NCI-H1092 (cell line): ENCODE measurements at regions not wholly inside any gene's neighbourhood (a gene's known extent, or its start where the extent isn't known, plus 50 kb on each side); places are given as distances from the start of the nearest gene placed in this dataset.

Experiments
- DNase-seq: peaks from one replicate; lab custom pipeline; 2025; lab: John Stamatoyannopoulos, UW

DNA sequence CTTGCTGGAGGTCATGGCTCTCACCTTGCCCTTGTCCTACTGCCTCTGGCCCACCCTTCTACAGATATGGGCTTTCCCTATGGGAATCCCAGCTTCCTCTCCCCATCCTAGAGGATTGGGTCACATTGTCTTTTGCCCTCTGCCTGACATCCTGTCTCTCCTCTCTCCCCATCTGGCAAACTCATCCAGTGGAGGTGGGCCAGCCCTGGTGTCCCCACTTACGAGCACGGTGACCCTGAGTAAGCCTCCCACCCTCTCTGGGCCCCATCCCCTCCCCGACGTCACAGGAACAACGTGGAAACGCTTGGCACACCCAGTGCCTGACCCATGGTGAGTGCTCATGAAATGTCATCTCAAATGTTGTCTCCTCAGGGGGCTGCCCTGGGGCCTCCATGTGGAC, 56.1 kb upstream of the ID3 start:
- DNase-seq = no peak

DNA sequence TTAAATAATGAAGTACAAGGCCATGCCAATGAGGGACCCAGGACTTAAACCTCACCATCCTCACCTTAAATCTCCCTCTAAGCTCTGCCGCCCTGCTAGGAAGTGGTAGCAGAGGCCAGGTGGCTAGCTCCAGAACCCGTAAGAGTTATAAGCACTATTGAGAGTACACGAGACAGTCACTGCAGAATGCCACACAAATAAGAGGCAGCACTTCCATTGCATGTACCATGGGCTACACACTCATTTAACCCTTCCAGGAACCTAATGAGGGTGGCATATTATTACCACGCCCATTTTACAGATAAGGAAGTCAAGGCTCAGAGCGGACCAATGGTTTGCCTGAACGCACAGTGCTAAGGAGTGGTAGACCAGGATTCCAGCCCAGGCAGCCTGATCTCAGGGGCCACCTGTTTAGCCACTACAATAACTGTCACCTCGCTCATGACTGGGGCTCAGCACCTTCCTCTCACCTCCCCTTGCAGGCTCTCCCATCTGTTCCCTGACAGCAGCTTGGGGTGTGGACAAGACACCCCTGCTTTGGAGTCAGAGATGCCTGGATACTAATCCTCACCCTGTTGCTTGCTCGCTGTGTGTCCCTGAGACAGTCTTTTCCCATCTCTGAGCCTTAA, 54.8 kb upstream of the ID3 start:
- no peak for DNase-seq

DNA sequence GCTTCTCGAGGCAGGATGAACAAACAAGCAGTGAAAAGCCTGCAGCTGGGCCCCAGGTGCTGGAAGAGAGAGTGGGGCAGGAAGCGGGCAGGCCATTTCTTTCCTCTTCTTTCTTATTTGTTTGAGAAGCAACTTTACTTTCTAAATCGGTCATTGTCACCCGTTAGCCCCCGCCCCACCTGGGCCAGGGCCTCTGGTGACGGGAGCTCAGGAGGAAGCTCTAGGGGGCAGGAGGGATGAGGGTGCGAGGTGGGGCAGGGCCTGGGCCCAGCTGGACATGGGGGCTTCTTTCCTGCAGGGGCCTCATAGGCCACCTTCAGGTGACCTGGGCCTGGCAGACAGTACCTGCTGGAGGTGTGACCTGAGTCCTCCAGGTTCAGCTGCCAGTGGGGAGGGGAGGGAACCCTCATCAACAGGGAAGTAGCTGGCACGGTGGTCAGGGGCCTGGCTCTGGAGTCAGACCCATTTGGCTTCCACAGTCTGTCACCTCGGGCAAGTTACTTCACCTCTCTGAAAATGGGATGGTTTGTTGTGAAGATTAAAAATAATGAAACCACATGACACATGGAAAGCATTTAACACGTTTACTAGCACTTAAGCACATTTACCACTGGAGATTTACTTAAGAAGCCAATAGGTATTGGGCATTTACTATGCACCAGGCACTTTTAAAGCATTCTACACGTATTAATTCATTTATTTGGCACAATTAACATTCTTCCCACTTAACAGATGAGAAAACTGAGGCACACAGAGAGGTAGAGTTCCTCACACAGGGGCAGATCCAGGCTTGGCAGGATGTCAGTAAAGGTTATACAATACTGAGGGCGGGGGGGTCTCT, 54.1 kb upstream of the ID3 start:
- no peak for DNase-seq

DNA sequence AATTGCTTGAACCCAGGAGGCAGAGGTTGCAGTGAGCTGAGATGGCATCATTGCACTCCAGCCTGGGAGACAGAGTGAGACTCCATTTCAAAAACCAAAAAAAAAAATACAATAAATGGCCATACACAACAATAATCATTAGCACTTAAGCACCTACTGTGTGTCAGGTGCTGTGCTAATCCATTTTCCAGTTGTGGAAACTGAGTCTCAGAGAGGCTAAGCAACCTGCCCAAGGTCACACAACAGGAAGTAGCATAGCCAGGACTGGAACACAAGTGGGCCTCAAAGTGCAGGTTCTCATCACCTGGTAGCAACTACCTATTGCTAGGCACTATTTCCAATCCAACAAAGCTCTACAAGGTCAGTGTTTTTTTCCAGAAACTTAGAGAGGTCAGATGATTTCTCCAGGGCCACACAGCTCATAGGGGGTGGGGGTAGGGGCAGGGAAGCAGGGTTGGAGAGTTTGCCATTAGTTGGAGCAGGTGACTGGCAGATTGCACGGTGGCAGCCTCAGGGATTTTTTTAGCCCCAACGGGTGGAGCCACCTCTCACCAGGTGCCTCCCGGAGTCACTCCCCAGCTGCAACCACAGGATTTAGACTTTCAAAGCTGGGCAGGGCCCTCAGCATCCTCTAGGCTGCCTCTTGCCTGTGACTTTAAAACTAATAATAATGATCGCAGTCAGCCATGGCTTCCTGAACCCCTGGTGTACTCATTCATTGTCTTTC, 52.5 kb upstream of the ID3 start:
- DNase-seq = no peak

GRCh38 chr1:23610677-23611076, 51.4 kb upstream of the ID3 start:
- no peak for DNase-seq

DNA sequence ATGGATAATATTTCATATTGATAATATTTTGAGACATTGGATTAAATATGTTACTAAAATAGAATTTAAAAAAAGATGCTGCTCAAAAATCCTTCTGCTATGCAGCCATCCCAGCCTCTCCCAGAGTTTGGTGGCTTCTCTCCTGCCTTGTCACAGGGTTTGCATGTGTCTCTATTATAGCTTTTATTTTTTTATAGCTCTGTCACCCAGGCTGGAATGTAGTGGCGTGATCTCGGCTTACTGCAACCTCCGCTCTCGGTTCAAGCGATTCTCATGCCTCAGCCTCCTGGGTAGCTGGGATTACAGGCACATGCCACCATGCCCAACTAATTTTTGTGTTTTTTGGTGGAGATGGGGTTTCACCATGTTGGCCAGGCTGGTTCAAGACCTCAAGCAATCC, 50.7 kb upstream of the ID3 start:
- no peak for DNase-seq
